ENCODE measurements at regions not wholly inside any gene's neighbourhood (a gene's known extent, or its start where the extent isn't known, plus 50 kb on each side); places are given as distances from the start of the nearest gene placed in this dataset.

DNA sequence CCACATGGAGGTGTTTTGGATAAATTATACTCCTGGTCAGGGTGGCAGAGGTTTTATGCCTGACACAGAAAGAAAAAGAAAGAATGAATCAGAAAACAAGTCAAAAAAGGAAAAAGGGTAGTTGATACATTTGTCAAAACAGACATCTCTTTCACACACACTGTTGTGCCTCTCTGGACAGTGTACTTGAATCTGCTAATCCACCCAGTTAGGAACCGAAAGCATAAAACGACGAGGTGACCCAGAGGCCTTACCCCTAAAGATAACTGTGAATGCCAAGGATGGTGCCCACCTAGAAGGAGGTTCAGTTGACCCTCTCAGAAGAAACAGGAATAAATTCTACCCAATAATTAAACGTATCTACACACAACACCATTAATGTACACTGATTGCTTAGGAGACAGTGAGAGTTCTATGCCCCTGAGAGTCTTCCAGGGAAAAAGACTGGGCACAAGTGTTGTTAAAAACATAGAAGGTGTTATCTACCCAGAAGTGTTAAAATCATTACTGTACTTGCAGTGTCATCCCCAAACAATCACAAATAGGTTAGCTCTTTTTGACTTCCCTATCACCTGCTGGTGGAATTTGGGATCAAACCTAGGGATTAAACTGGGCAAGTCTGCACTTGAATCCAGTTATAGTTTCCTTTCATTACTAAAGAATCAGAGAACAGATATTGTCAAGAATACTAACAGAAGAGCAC is 123.2 kb upstream of the DNAJC10 start:
- TF ChIP-seq, protein P1, sequence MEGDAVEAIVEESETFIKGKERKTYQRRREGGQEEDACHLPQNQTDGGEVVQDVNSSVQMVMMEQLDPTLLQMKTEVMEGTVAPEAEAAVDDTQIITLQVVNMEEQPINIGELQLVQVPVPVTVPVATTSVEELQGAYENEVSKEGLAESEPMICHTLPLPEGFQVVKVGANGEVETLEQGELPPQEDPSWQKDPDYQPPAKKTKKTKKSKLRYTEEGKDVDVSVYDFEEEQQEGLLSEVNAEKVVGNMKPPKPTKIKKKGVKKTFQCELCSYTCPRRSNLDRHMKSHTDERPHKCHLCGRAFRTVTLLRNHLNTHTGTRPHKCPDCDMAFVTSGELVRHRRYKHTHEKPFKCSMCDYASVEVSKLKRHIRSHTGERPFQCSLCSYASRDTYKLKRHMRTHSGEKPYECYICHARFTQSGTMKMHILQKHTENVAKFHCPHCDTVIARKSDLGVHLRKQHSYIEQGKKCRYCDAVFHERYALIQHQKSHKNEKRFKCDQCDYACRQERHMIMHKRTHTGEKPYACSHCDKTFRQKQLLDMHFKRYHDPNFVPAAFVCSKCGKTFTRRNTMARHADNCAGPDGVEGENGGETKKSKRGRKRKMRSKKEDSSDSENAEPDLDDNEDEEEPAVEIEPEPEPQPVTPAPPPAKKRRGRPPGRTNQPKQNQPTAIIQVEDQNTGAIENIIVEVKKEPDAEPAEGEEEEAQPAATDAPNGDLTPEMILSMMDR (IDR thresholded peaks at IDR 0.05) = no peak
- TF ChIP-seq POLR2A (IDR thresholded peaks at IDR 0.05) = no peak

Measured in gastroesophageal sphincter (tissue), 3 donors.